HCT116 (cell line): ENCODE measurements at regions not wholly inside any gene's neighbourhood (a gene's known extent, or its start where the extent isn't known, plus 50 kb on each side); places are given as distances from the start of the nearest gene placed in this dataset.

Source experiments
- ATAC-seq: fragments of 200-7000 bp; cut with Tn5 transposase; 2 replicates; pipeline ENCODE4 v1.9.1; 2020; ENCODE audit warnings: mild to moderate bottlenecking, moderate library complexity
- BruUV-seq: library from RNA; stranded (reverse); fragments of 400-500 nt; replicated peaks from 2 replicates; lab custom pipeline; 2021; lab: Mats Ljungman, UMichigan
- CTCF ChIA-PET: fragments of 300-600 bp; sonication (Branson Sonifier 250); formaldehyde crosslinking; loops from one replicate; lab custom pipeline; 2021; ENCODE audit warnings: antibody characterized with exemption; lab: Charles Lee
- POLR2A ChIA-PET: fragments of 300-600, 350-600 bp; sonication (Branson Sonifier 250); formaldehyde crosslinking; loops from one replicate; lab custom pipeline; 2021; ENCODE audit warnings: antibody characterized with exemption; lab: Charles Lee
- RAD21 ChIA-PET, 2 experiments: fragments of 300-600 bp; sonication (Branson Sonifier 250); formaldehyde crosslinking; loops; one replicate each; lab custom pipeline; 2023; ENCODE audit warnings: low total read pairs in 2 of 2; ENCODE audit not compliant: uncharacterized antibody in 2 of 2, unreplicated experiment in 2 of 2, low non-redundant PET in 1 of 2; lab: Charles Lee
- DNase-seq: peaks from one replicate; pipeline ENCODE4 v3.0.0-alpha.2; 2010; ENCODE audit warnings: low read depth, low spot score
- H2AFZ ChIP-seq: fragments of 200-600 bp; shearing (Covaris generic), sonication (generic); 2 replicates; pipeline ENCODE4 v1.6.1; 2017; ENCODE audit warnings: low read depth, mixed run types, mixed read lengths, antibody characterized with exemption, low read length; ENCODE audit not compliant: poor library complexity, severe bottlenecking
- H3K27ac ChIP-seq: 2 replicates; pipeline ENCODE4 v1.5.1; 2012; ENCODE audit warnings: low read depth, low read length
- H3K27me3 ChIP-seq: fragments of 200-600 bp; sonication (generic); 2 replicates; pipeline ENCODE4 v1.6.1; 2016; ENCODE audit warnings: mixed run types, low read length, mixed read lengths; ENCODE audit not compliant: insufficient read depth
- H3K36me3 ChIP-seq, 2 experiments: fragments of 200-500 bp in 1 of 2; fragments of 200-600 bp in 1 of 2; sonication (Bioruptor generic) in 1 of 2; sonication (generic) in 1 of 2; 2 replicates each; pipeline versions ENCODE4 v1.5.1 to v1.6.1; 2014 to 2016; ENCODE audit warnings: low read length in 2 of 2, inconsistent platforms in 1 of 2, mixed read lengths in 1 of 2, mixed run types in 1 of 2; ENCODE audit not compliant: insufficient read depth in 2 of 2, control insufficient read depth in 1 of 2
- H3K4me1 ChIP-seq, 2 experiments: fragments of 200-600 bp in 1 of 2; sonication (generic) in 1 of 2; 2 replicates each; pipeline versions ENCODE4 v1.5.1 to v1.6.1; 2012 to 2017; ENCODE audit warnings: low read length in 2 of 2, inconsistent platforms in 1 of 2, mild to moderate bottlenecking in 1 of 2, mixed read lengths in 1 of 2, mixed run types in 1 of 2, moderate library complexity in 1 of 2; ENCODE audit not compliant: insufficient read depth in 2 of 2, control insufficient read depth in 1 of 2
- H3K4me2 ChIP-seq: fragments of 200-600 bp; sonication (generic); 2 replicates; pipeline ENCODE4 v1.6.1; 2017; ENCODE audit warnings: mixed run types, low read length, mixed read lengths
- H3K4me3 ChIP-seq, 2 experiments: fragments of 200-600 bp in 1 of 2; sonication (generic) in 1 of 2; replicated peaks in 1 of 2; 2 replicates each; pipeline ENCODE4 v1.5.1; 2011 to 2016; ENCODE audit warnings: low read length in 2 of 2, control low read depth in 1 of 2, low read depth in 1 of 2, mild to moderate bottlenecking in 1 of 2, mixed read lengths in 1 of 2, mixed run types in 1 of 2
- H3K79me2 ChIP-seq: fragments of 200-600 bp; sonication (generic); 2 replicates; pipeline ENCODE4 v1.6.1; 2017; ENCODE audit warnings: mild to moderate bottlenecking, mixed run types, low read length, moderate library complexity, mixed read lengths; ENCODE audit not compliant: insufficient read depth
- H3K9ac ChIP-seq: fragments of 200-600 bp; sonication (generic); 2 replicates; pipeline ENCODE4 v1.6.1; 2016; ENCODE audit warnings: low read length, mixed read lengths
- H3K9me2 ChIP-seq: fragments of 200-600 bp; sonication (generic), shearing (Covaris generic); 2 replicates; pipeline ENCODE4 v1.6.1; 2017; ENCODE audit warnings: mixed run types, mild to moderate bottlenecking, moderate library complexity; ENCODE audit not compliant: insufficient read depth
- H3K9me3 ChIP-seq, 2 experiments: fragments of 200-500 bp in 1 of 2; fragments of 200-600 bp in 1 of 2; sonication (Bioruptor generic) in 1 of 2; sonication (generic) in 1 of 2; 2 replicates each; pipeline ENCODE4 v1.6.1; 2014 to 2017; ENCODE audit warnings: low read length in 2 of 2, mixed read lengths in 2 of 2, inconsistent platforms in 1 of 2, low read depth in 1 of 2, mild to moderate bottlenecking in 1 of 2, mixed run types in 1 of 2, moderate library complexity in 1 of 2; ENCODE audit not compliant: control insufficient read depth in 1 of 2, insufficient read depth in 1 of 2
- H4K20me1 ChIP-seq: fragments of 200-600 bp; sonication (generic), shearing (Covaris generic); 2 replicates; pipeline ENCODE4 v1.6.1; 2017; ENCODE audit warnings: mixed run types, mild to moderate bottlenecking, moderate library complexity; ENCODE audit not compliant: insufficient read depth
- CBX3 ChIP-seq: IDR thresholded peaks from 2 replicates; pipeline ENCODE4 v1.6.1; 2012; ENCODE audit warnings: low read depth
- CEBPB ChIP-seq: IDR thresholded peaks from 2 replicates; pipeline ENCODE4 v1.6.1; 2012; ENCODE audit warnings: low read depth
- EGR1 ChIP-seq: IDR thresholded peaks from 2 replicates; pipeline ENCODE4 v1.6.1; 2012; ENCODE audit warnings: low read depth
- ELF1 ChIP-seq: IDR thresholded peaks from 2 replicates; pipeline ENCODE4 v1.6.1; 2012; ENCODE audit warnings: low read depth, borderline replicate concordance
- EZH2 ChIP-seq: fragments of 200-600 bp; sonication (generic); IDR thresholded peaks from 2 replicates; pipeline ENCODE4 v1.6.1; 2017; ENCODE audit warnings: antibody characterized with exemption, mixed run types
- EZH2phosphoT487 ChIP-seq: fragments of 200-600 bp; IDR thresholded peaks from 2 replicates; pipeline ENCODE4 v1.6.1; 2018; ENCODE audit warnings: antibody characterized with exemption, borderline replicate concordance
- FOSL1 ChIP-seq: IDR thresholded peaks from 2 replicates; pipeline ENCODE4 v1.6.1; 2012; ENCODE audit warnings: low read depth
- JUND ChIP-seq: IDR thresholded peaks from 2 replicates; pipeline ENCODE4 v1.6.1; 2012
- POLR2A ChIP-seq: IDR thresholded peaks from 2 replicates; pipeline ENCODE4 v1.7.0; 2011; ENCODE audit warnings: borderline replicate concordance; ENCODE audit not compliant: insufficient read depth, insufficient read length; ENCODE audit errors: extremely low read depth
- POLR2AphosphoS5 ChIP-seq: IDR thresholded peaks from 2 replicates; pipeline ENCODE4 v1.6.1; 2011; ENCODE audit warnings: mild to moderate bottlenecking, low read depth, low read length, moderate library complexity
- RAD21 ChIP-seq: IDR thresholded peaks from 2 replicates; pipeline ENCODE4 v1.6.1; 2012; ENCODE audit warnings: low read depth, mild to moderate bottlenecking
- SIN3A ChIP-seq: IDR thresholded peaks from 2 replicates; pipeline ENCODE4 v1.6.1; 2012; ENCODE audit warnings: low read depth
- TCF7L2 ChIP-seq: IDR thresholded peaks from 2 replicates; pipeline ENCODE4 v1.7.0; 2011; ENCODE audit warnings: borderline replicate concordance, inconsistent platforms; ENCODE audit not compliant: insufficient read depth, insufficient read length; ENCODE audit errors: extremely low read depth
- YY1 ChIP-seq: IDR thresholded peaks from 2 replicates; pipeline ENCODE4 v1.6.1; 2011; ENCODE audit warnings: low read length, low read depth, moderate library complexity, mild to moderate bottlenecking; ENCODE audit not compliant: insufficient replicate concordance; ENCODE audit errors: extremely low read depth
- ZFX ChIP-seq: fragments of 450-650 bp; IDR thresholded peaks from 2 replicates; pipeline ENCODE4 v1.6.1; 2017
- intact Hi-C: fragments of 100-400 bp; cut with micrococcal nuclease; formaldehyde crosslinking; loops from 2 replicates; pipeline ENCODE4 v1.10.0; 2022
- TF ChIP-seq, protein P1 (sequence below): IDR thresholded peaks from 2 replicates; pipeline ENCODE4 v1.6.1; 2011; ENCODE audit warnings: mild to moderate bottlenecking, low read length, moderate library complexity; ENCODE audit not compliant: insufficient replicate concordance; ENCODE audit errors: extremely low read depth
- TF ChIP-seq, protein P2 (sequence below), 3 experiments: fragments of 200-600 bp in 1 of 3; sonication (generic) in 1 of 3; IDR thresholded peaks in 2 of 3; conservative IDR thresholded peaks in 1 of 3; 2 replicates each; pipeline ENCODE4 v1.5.1; 2012 to 2017; ENCODE audit warnings: low read depth in 2 of 3, low read length in 2 of 3, antibody characterized with exemption in 1 of 3, borderline replicate concordance in 1 of 3, control low read depth in 1 of 3, mild to moderate bottlenecking in 1 of 3, mixed read lengths in 1 of 3, mixed run types in 1 of 3, moderate library complexity in 1 of 3; ENCODE audit not compliant: insufficient read depth in 1 of 3
- TF ChIP-seq, protein P3 (sequence below): IDR thresholded peaks from 2 replicates; pipeline ENCODE4 v1.6.1; 2012; ENCODE audit warnings: low read depth
- TF ChIP-seq, protein P4 (sequence below): IDR thresholded peaks from 2 replicates; pipeline ENCODE4 v1.6.1; 2012

DNA sequence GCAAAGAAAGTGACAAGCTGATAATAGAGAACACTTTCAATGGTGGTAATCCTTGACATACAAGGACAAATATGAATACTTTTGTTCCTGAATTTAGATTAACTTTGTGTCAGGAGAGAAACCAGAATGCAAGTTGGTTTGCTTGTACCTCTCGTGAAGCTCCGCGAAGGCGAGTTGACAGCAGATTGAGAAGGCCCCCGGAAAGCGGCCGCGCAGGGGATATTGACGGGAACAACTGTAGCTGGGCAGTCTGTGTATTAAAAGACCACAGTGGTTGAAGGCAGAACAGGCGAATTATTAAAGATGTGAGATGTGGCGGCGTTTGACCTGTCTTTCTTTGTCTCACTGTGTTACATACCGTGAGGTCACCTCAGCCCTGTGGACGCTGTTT is 175.8 kb upstream of the RALGAPA2 start:
- POLR2A ChIA-PET, result no interaction called here
- Histone ChIP-seq H3K4me3 (no peak overlapping the region), H3K27ac (no peak overlapping the region), H3K27me3 (no peaks in the 10 kb centered on the region), H2AFZ (no peak overlapping the region), H3K4me1 (no peaks in the 10 kb centered on the region; a peak in 1 of 4 replicates), H3K9ac (no peak overlapping the region), H3K4me2 (no peak overlapping the region), H3K9me3 (no peaks in the 10 kb centered on the region), H3K79me2 (no peaks in the 10 kb centered on the region), H3K36me3 (no peaks in the 10 kb centered on the region), H4K20me1 (no peaks in the 10 kb centered on the region), H3K9me2 (no peaks in the 10 kb centered on the region)
- CTCF ChIA-PET, result no interaction called here
- RAD21 ChIA-PET, result no interaction called here
- intact Hi-C loops, result no loop called here
- no TSS peak for BruUV-seq
- TF ChIP-seq CEBPB (no peak), YY1 (no peak), EGR1 (no peak), CBX3 (no peak), POLR2A (no peak), RAD21 (no peak), EZH2 (no peak), POLR2AphosphoS5 (no peak), JUND (no peak), ELF1 (no peak), SIN3A (no peak), TCF7L2 (no peak), EZH2phosphoT487 (no peak), FOSL1 (no peak), ZFX (no peak)
- TF ChIP-seq, protein P1, sequence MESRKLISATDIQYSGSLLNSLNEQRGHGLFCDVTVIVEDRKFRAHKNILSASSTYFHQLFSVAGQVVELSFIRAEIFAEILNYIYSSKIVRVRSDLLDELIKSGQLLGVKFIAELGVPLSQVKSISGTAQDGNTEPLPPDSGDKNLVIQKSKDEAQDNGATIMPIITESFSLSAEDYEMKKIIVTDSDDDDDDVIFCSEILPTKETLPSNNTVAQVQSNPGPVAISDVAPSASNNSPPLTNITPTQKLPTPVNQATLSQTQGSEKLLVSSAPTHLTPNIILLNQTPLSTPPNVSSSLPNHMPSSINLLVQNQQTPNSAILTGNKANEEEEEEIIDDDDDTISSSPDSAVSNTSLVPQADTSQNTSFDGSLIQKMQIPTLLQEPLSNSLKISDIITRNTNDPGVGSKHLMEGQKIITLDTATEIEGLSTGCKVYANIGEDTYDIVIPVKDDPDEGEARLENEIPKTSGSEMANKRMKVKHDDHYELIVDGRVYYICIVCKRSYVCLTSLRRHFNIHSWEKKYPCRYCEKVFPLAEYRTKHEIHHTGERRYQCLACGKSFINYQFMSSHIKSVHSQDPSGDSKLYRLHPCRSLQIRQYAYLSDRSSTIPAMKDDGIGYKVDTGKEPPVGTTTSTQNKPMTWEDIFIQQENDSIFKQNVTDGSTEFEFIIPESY, result no peak
- TF ChIP-seq, protein P2, sequence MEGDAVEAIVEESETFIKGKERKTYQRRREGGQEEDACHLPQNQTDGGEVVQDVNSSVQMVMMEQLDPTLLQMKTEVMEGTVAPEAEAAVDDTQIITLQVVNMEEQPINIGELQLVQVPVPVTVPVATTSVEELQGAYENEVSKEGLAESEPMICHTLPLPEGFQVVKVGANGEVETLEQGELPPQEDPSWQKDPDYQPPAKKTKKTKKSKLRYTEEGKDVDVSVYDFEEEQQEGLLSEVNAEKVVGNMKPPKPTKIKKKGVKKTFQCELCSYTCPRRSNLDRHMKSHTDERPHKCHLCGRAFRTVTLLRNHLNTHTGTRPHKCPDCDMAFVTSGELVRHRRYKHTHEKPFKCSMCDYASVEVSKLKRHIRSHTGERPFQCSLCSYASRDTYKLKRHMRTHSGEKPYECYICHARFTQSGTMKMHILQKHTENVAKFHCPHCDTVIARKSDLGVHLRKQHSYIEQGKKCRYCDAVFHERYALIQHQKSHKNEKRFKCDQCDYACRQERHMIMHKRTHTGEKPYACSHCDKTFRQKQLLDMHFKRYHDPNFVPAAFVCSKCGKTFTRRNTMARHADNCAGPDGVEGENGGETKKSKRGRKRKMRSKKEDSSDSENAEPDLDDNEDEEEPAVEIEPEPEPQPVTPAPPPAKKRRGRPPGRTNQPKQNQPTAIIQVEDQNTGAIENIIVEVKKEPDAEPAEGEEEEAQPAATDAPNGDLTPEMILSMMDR (IDR thresholded peaks at IDR 0.05 in 2 of 3, conservative IDR thresholded peaks at IDR 0.05 in 1 of 3; ENCODE audit: borderline replicate concordance in 1 of 3, insufficient read depth in 1 of 3, low read depth in 2 of 3, low read length in 2 of 3), result no peak
- TF ChIP-seq, protein P3, sequence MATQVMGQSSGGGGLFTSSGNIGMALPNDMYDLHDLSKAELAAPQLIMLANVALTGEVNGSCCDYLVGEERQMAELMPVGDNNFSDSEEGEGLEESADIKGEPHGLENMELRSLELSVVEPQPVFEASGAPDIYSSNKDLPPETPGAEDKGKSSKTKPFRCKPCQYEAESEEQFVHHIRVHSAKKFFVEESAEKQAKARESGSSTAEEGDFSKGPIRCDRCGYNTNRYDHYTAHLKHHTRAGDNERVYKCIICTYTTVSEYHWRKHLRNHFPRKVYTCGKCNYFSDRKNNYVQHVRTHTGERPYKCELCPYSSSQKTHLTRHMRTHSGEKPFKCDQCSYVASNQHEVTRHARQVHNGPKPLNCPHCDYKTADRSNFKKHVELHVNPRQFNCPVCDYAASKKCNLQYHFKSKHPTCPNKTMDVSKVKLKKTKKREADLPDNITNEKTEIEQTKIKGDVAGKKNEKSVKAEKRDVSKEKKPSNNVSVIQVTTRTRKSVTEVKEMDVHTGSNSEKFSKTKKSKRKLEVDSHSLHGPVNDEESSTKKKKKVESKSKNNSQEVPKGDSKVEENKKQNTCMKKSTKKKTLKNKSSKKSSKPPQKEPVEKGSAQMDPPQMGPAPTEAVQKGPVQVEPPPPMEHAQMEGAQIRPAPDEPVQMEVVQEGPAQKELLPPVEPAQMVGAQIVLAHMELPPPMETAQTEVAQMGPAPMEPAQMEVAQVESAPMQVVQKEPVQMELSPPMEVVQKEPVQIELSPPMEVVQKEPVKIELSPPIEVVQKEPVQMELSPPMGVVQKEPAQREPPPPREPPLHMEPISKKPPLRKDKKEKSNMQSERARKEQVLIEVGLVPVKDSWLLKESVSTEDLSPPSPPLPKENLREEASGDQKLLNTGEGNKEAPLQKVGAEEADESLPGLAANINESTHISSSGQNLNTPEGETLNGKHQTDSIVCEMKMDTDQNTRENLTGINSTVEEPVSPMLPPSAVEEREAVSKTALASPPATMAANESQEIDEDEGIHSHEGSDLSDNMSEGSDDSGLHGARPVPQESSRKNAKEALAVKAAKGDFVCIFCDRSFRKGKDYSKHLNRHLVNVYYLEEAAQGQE, result no peak
- TF ChIP-seq, protein P4, sequence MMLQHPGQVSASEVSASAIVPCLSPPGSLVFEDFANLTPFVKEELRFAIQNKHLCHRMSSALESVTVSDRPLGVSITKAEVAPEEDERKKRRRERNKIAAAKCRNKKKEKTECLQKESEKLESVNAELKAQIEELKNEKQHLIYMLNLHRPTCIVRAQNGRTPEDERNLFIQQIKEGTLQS, result no peak
- ATAC-seq (no peak), DNase-seq (no peak)
